Neural crest cell (in vitro differentiated cells): ENCODE measurements at regions not wholly inside any gene's neighbourhood (a gene's known extent, or its start where the extent isn't known, plus 50 kb on each side); places are given as distances from the start of the nearest gene placed in this dataset. TPM values are rescaled to one million over a fixed set of nuclear protein-coding genes. Genes with fewer than 3 reads are reported as not detected.

Experiments used
- DNase-seq: peaks from one replicate; pipeline ENCODE4 v3.0.0; 2021; ENCODE audit warnings: low read depth, mixed read lengths, low spot score
- H3K27ac Mint-ChIP-seq: one replicate; pipeline ENCODE4 v1.8.0; 2021; ENCODE audit warnings: mild to moderate bottlenecking, mixed read lengths; ENCODE audit not compliant: unreplicated experiment
- H3K27me3 Mint-ChIP-seq: 2 replicates; pipeline ENCODE4 v1.8.0; 2021; ENCODE audit warnings: low read depth, mild to moderate bottlenecking, mixed read lengths
- H3K36me3 Mint-ChIP-seq: 2 replicates; pipeline ENCODE4 v1.8.0; 2021; ENCODE audit warnings: low read depth, mild to moderate bottlenecking, mixed read lengths
- H3K4me1 Mint-ChIP-seq: 2 replicates; pipeline ENCODE4 v1.8.0; 2021; ENCODE audit warnings: mixed read lengths
- H3K4me3 Mint-ChIP-seq: one replicate; pipeline ENCODE4 v1.8.0; 2021; ENCODE audit warnings: mild to moderate bottlenecking, mixed read lengths
- H3K9me3 Mint-ChIP-seq: 2 replicates; pipeline ENCODE4 v1.8.0; 2021; ENCODE audit warnings: mixed read lengths
- CTCF ChIP-seq: fragments of 200-600 bp; sonication (generic); conservative IDR thresholded peaks from 2 replicates; pipeline ENCODE4 v1.5.0; 2021; ENCODE audit warnings: antibody characterized with exemption, mild to moderate bottlenecking
- microRNA-seq: library from miRNA; unstranded; fragments of <30 nt; microRNA quantifications from one replicate; pipeline ENCODE4, GENCODE V29; 2020

- no peaks in the 10 kb centered on the region for H3K27me3 Mint-ChIP-seq
- H3K4me3 Mint-ChIP-seq: no peak overlapping the region
- no peak for TF ChIP-seq CTCF
- no peaks in the 10 kb centered on the region for H3K36me3 Mint-ChIP-seq
- no peak for DNase-seq
- H3K27ac Mint-ChIP-seq: peak overlapping the region; percentile 65
- H3K4me1 Mint-ChIP-seq: peaks cover 15% of the 10 kb centered on the region
- no peaks in the 10 kb centered on the region for H3K9me3 Mint-ChIP-seq
These were observed 50.1 kb upstream of the HDAC9 start for GRCh38 chr7:18445483-18445882.

Small RNA genes in the stretch of these regions (microRNA-seq; reads per million reads assigned to microRNA genes)
- gene MIR1302-6: not detected
